ENCODE measurements at regions not wholly inside any gene's neighbourhood (a gene's known extent, or its start where the extent isn't known, plus 50 kb on each side); places are given as distances from the start of the nearest gene placed in this dataset.

GRCh38 chr10:81007872-81008271 is 470.2 kb downstream of the SH2D4B start:
- whole genome bisulfite sequencing, 3 donors = 80 to 86% (median 80%) methylated on average over 1 of the region's 1 CpG
- no peaks in the 10 kb centered on the region for H3K4me1 ChIP-seq (ENCODE audit: insufficient read depth)
- H3K36me3 ChIP-seq = no peaks in the 10 kb centered on the region
- H3K27ac ChIP-seq = no peak overlapping the region
- intact Hi-C loops (cut with DNase I) = no loop called here
- no peaks in the 10 kb centered on the region for H3K27me3 ChIP-seq
- TF ChIP-seq POLR2A (IDR thresholded peaks at IDR 0.05) (no peak), EP300 (IDR thresholded peaks at IDR 0.05) (no peak), CTCF (IDR thresholded peaks at IDR 0.05) (no peak)
- no peak for DNase-seq
- no peaks in the 10 kb centered on the region for H3K9me3 ChIP-seq
- no peak overlapping the region for H3K4me3 ChIP-seq

DNA sequence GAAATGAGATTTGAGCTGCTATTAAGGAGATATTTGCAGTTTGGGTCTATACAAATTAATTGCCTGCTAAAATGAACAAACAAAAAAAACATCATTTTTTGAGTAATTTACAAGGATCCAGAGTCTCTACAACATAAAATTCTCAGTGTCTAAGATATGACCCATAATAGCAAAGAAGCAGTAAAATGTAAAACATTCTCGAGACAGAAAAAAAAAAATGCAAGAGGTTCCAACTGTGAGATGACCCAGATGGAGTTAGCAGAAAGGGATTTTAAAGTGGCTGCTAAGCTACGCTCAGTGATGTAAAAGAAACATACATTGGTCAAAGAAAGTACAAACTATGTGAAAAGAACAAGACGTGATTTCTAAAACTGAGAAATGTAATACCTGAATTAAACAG is 471.0 kb downstream of the SH2D4B start:
- H3K27me3 ChIP-seq = no peaks in the 10 kb centered on the region
- H3K9me3 ChIP-seq = no peaks in the 10 kb centered on the region
- no peak overlapping the region for H3K27ac ChIP-seq
- H3K36me3 ChIP-seq = no peaks in the 10 kb centered on the region
- WGBS, 3 donors = 50 to 56% (median 51%) methylated on average over 3 of the region's 3 CpGs
- no peak overlapping the region for H3K4me3 ChIP-seq
- no peaks in the 10 kb centered on the region for H3K4me1 ChIP-seq (ENCODE audit: insufficient read depth)
- DNase-seq = no peak
- no peak for TF ChIP-seq CTCF (IDR thresholded peaks at IDR 0.05)
- TF ChIP-seq POLR2A (IDR thresholded peaks at IDR 0.05) = no peak
- no peak for TF ChIP-seq EP300 (IDR thresholded peaks at IDR 0.05)
- intact Hi-C loops (cut with DNase I) = no loop called here

- DNase-seq = no peak
- TF ChIP-seq CTCF (IDR thresholded peaks at IDR 0.05) (no peak), EP300 (IDR thresholded peaks at IDR 0.05) (no peak), POLR2A (IDR thresholded peaks at IDR 0.05) (no peak)
- H3K27me3 ChIP-seq = no peaks in the 10 kb centered on the region
- H3K9me3 ChIP-seq = no peaks in the 10 kb centered on the region
- no peak overlapping the region for H3K4me3 ChIP-seq
- 86 to 91% (median 86%) methylated on average over 5 of the region's 5 CpGs for WGBS, 3 donors
- intact Hi-C loops (cut with DNase I) = no loop called here
- H3K27ac ChIP-seq = no peak overlapping the region
- H3K4me1 ChIP-seq (ENCODE audit: insufficient read depth) = no peaks in the 10 kb centered on the region
- H3K36me3 ChIP-seq = no peaks in the 10 kb centered on the region
Measured at GRCh38 chr10:81009296-81009695, 471.6 kb downstream of the SH2D4B start.

DNA sequence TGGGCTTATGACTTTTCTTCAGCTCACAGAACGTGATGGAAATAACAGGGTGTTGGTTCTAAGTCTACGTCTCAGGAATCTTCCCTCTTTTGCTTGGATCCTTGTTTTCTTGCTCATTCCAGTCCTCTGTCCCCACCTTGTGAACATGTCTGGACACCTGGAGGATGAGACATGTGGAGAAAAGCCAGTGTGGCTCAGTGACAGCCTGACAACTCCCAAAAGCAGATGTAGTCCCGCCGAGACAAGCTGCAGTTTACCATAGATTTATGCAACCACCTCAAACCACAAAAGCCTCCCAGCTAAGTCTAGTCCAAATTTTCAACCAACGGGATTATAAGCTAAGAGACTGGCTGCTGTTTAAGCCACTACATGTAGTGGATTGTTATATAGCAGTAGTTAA is 476.1 kb downstream of the SH2D4B start:
- Histone ChIP-seq H3K9me3 (no peaks in the 10 kb centered on the region), H3K4me1 (ENCODE audit: insufficient read depth) (no peaks in the 10 kb centered on the region), H3K4me3 (no peak overlapping the region), H3K27me3 (no peaks in the 10 kb centered on the region), H3K36me3 (no peaks in the 10 kb centered on the region), H3K27ac (no peak overlapping the region)
- TF ChIP-seq CTCF (IDR thresholded peaks at IDR 0.05) (no peak), POLR2A (IDR thresholded peaks at IDR 0.05) (no peak), EP300 (IDR thresholded peaks at IDR 0.05) (no peak)
- no peak for DNase-seq
- 36 to 53% (median 52%) methylated on average over 5 of the region's 5 CpGs for WGBS, 3 donors
- intact Hi-C loops (cut with DNase I) = no loop called here
